HG03175 (cell line): ENCODE measurements at regions not wholly inside any gene's neighbourhood (a gene's known extent, or its start where the extent isn't known, plus 50 kb on each side); places are given as distances from the start of the nearest gene placed in this dataset.
"Not testable (repeated sequence)": the region's sequence is repeated elsewhere in the genome, so short reads cannot be mapped to it uniquely, and the experiment has no call there.

ENCODE experiments used
- ATAC-seq: cut with Tn5 transposase; IDR thresholded peaks from one replicate; pipeline ENCODE4 v1.9.1; 2021; ENCODE audit warnings: mild to moderate bottlenecking, moderate library complexity; ENCODE audit not compliant: unreplicated experiment

GRCh38 chr9:103068753-103069152, 73.6 kb downstream of the CYLC2 start:
- ATAC-seq, result no peak

DNA sequence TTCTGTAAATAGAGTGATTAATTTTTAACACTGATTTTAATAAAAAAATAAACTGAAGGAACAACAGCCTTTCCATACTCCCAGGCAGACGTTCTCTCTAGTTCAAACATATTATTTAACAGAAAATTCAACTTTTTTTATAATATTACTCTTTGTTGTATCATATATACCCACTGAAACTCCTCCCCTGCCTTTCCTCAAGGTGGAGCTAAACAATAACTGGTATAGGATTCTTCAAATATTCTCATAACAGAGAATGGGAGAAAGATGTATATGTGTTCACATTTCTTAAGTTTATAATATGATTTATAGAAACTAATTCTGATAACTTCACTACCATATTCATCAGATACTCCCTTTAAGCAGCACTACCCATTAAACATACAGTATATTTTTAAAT, 83.4 kb downstream of the CYLC2 start:
- no peak for ATAC-seq

- ATAC-seq, result no peak
These were observed 87.4 kb downstream of the CYLC2 start for GRCh38 chr9:103082494-103082893.

DNA sequence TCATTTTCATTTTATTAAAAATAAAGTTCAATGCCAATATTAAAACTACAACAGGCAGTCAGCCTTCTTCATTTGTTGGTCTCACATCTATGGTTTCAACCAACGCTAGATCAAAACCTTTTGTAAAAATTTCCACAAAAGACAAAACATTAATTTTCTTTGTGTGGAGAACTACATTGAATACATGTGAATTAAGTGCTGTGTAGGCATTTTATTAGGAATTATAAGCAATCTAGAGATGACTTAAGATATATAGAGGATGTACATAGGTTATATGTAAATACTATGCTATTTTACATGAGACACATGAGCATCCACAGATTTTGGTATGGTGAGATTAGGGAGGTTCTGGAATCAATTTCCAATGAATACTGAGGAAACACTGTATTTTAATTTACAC, 94.2 kb downstream of the CYLC2 start:
- ATAC-seq, result no peak

- no peak for ATAC-seq
These were observed 109.0 kb downstream of the CYLC2 start for GRCh38 chr9:103104101-103104500.

DNA sequence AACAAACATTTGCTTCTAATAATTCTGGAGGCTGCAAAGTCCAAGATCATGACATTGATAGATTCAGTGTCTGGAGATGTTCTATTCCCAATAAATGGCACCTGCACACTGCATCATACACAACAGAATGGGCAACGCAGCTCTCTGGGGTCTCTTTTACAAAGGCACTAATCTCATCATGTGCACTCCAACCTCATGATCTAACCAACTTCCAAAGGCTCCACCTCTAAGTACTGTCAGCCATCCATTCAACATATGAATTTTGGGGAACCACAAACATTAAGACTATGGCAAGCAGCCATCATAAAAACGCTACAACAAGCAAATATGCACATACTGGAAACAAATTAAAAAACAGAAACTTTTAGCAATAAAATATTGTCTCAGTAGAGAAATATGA, 121.1 kb downstream of the CYLC2 start:
- ATAC-seq, result no peak

- no peak for ATAC-seq
These were observed 131.4 kb downstream of the CYLC2 start for GRCh38 chr9:103126494-103126893.

DNA sequence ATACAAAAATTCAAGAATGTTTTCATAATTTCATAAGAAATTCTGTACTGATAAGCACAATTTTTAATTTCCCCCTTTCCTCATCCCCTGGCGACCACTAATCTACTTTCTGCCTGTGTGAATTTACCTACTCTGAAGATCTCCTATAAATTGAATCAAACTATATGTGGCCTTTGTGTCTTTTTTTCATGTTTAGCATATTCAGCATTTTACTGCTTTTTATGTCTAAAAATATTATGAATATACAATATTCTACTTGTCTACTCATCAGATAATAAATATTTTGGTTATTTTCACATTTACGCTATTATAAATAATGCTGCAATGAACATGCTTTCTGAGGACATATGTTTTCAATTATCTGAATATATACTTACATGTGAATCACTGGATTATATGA, 144.8 kb downstream of the CYLC2 start:
- no peak for ATAC-seq

DNA sequence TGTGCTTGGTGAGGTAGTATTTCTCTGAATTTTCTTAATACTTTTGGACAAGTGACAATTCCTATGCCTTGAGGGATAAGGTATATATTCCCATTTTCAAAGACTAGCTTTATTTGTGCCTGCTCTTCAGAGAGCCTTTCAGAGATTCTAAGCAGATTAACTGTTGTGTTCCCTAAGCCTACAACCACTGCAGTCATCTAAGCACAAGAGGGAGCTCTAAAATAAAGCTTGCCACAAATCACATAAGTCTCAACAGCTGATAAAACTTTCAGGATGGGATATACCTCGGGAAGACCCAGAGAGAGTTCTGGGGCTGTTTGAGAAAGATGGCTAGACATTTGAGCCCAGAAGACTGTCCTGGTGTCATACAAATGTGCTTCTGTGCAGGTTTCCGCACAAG, 157.3 kb downstream of the CYLC2 start:
- ATAC-seq, result no peak

- ATAC-seq, result no peak
These were observed 172.4 kb downstream of the CYLC2 start for GRCh38 chr9:103167530-103167929.

DNA sequence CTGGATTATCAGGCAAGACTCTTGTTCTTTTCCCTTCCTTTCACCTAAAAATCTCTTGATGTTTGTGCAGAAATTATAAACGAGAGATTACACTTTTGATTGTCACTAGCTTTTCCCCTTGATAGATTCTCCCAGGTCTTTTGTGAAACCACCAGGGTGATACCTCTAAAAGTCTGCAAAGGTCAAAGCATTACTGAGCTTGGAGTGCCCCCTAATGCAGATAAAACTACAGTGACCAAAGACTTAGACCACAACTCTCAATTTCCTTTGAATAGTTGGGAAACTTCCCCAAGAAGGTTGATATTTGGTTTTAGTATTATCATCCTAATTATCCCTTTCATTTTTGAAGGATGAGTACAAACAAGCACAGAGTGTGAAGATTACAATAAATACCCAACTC, 173.1 kb downstream of the CYLC2 start:
- ATAC-seq, result no peak

- ATAC-seq, result no peak
These were observed 174.7 kb downstream of the CYLC2 start for GRCh38 chr9:103169798-103170197.

- no peak for ATAC-seq
These were observed 188.6 kb downstream of the CYLC2 start for GRCh38 chr9:103183701-103184171.

DNA sequence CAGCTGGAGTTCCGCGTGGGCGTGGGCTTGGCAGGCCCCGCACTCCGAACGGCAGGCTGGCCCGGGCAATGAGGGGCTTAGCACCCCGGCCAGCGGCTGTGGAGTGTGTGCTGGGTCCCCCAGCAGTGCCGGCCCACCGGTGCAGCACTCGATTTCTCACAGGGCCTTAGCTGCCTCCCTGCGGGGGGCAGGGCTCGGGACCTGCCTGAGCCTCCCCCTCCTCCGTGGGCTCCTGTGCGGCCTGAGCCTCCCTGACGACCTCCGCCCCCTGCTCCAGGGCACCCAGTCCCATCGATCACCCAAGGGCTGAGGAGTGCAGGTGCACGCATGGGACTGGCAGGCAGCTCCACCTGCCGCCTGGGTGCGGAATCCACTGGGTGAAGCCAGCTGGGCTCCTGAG, 191.8 kb downstream of the CYLC2 start:
- ATAC-seq, result no peak

- ATAC-seq, result no peak
These were observed 193.7 kb downstream of the CYLC2 start for GRCh38 chr9:103188781-103189350.

- ATAC-seq, result no peak
These were observed 198.9 kb downstream of the CYLC2 start for GRCh38 chr9:103193992-103194391.

DNA sequence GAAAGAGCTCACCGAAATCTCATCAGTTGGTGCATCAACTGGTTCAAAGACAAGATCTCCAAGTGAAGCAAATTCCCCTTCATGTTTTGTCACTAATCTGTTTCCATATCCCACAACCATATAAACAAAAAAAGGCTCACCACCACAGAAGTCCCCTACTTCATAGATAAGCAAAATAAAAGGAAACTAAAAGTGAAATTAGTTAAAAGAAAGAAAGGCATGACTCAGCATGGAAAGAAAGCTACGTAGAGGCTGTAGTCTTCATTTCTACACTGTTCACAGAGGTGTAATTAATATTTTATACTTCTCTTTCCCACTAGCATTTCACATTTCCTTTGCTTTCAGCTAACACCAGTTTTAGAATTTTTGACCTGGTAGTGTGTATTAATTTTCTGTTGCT, 208.0 kb downstream of the CYLC2 start:
- ATAC-seq, result no peak

- ATAC-seq, result not testable (repeated sequence)
These were observed 210.9 kb downstream of the CYLC2 start for GRCh38 chr9:103205881-103206585.

DNA sequence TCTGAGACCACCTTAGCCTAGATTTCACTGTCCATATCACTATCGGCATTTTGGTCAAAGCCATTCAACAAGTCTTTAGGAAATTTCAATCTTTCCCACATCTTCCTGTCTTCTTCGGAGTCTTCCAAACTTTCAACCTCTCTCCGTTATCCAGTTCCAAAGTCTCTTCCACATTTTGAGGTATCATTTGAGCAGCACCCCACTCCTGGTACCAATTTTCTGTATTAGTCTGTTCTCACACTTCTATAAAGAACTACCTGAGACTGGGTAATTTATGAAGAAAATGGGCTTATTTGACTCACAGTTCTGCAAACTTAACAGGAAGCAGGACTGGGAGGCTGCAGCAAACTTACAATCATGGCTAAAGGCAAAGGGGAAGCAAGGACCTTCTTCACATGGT, 215.5 kb downstream of the CYLC2 start:
- ATAC-seq, result no peak

- no peak for ATAC-seq
These were observed 220.1 kb downstream of the CYLC2 start for GRCh38 chr9:103215197-103215596.

DNA sequence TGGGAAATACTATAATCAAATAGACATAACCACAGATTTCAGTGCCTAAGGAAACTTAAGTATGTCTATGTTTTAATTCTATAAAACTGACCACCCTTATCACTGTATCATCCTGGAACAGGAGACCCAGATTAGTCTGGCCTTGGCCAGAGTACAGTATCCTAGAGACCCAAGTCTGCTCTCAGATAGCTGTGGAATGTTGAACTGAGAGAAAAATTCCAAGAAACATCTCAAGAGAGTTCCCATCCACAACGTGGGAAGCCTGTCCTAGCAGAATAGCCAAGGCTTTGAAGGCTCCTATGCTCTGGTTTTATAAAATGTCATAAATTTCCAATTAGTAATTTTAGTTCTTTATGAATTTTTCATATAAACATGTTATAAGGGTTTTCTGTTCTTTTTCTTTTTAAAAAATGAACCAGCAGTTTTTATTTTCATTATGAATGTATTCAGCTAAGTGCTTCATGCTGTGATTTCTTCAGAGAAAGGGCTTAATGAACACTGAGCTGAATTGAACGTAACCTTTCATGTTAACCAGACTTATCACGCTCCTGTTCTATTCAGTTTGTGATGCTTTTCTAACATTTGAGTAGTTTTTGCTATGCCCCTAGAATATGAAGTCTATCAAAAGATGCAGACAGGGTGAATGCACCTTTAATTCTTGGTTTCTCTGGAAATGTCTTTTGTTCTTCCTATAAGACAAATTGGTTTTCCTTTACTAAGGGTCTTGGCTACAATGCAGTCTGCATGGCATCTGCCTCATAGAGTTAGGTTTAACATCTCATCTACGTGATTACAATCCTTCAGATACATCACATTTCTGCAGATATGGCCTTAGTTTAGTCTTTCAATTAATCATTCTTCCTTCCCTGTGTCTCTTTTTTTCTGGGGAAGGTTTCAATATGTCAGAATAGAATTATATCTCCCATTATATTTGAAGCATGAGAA, 230.8 kb downstream of the CYLC2 start:
- ATAC-seq, result no peak

- ATAC-seq, result no peak
These were observed 231.5 kb downstream of the CYLC2 start for GRCh38 chr9:103226647-103227013.
